GM06990 (cell line): ENCODE measurements at regions not wholly inside any gene's neighbourhood (a gene's known extent, or its start where the extent isn't known, plus 50 kb on each side); places are given as distances from the start of the nearest gene placed in this dataset.

Experiments used
- DNase-seq: peaks from one replicate; pipeline ENCODE4 v3.0.0-alpha.2; 2011; ENCODE audit not compliant: insufficient read length; ENCODE audit errors: extremely low read depth
- H3K27me3 ChIP-seq: replicated peaks from 2 replicates; pipeline ENCODE4 v1.6.0; 2011; ENCODE audit warnings: low read length; ENCODE audit not compliant: control insufficient read depth, insufficient read depth
- H3K36me3 ChIP-seq: 2 replicates; pipeline ENCODE4 v1.5.1; 2011; ENCODE audit warnings: low read length; ENCODE audit not compliant: control insufficient read depth, insufficient read depth
- H3K4me3 ChIP-seq: replicated peaks from 2 replicates; pipeline ENCODE4 v1.5.1; 2011; ENCODE audit warnings: low read depth, mild to moderate bottlenecking, control low read depth, low read length
- TF ChIP-seq, protein P1 (sequence below): IDR thresholded peaks from 2 replicates; pipeline ENCODE4 v1.5.1; 2011; ENCODE audit warnings: low read length, control low read depth, mild to moderate bottlenecking, inconsistent platforms; ENCODE audit not compliant: insufficient read depth, poor library complexity, severe bottlenecking

- Histone ChIP-seq H3K36me3 (no peaks in the 10 kb centered on the region), H3K4me3 (no peak overlapping the region), H3K27me3 (no peaks in the 10 kb centered on the region; the same call in none of the 2 replicates)
- TF ChIP-seq, protein P1, sequence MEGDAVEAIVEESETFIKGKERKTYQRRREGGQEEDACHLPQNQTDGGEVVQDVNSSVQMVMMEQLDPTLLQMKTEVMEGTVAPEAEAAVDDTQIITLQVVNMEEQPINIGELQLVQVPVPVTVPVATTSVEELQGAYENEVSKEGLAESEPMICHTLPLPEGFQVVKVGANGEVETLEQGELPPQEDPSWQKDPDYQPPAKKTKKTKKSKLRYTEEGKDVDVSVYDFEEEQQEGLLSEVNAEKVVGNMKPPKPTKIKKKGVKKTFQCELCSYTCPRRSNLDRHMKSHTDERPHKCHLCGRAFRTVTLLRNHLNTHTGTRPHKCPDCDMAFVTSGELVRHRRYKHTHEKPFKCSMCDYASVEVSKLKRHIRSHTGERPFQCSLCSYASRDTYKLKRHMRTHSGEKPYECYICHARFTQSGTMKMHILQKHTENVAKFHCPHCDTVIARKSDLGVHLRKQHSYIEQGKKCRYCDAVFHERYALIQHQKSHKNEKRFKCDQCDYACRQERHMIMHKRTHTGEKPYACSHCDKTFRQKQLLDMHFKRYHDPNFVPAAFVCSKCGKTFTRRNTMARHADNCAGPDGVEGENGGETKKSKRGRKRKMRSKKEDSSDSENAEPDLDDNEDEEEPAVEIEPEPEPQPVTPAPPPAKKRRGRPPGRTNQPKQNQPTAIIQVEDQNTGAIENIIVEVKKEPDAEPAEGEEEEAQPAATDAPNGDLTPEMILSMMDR: no peak
- DNase-seq: no peak
Measured at GRCh38 chr20:57901526-57901925, 191.7 kb upstream of the PMEPA1 start.

DNA sequence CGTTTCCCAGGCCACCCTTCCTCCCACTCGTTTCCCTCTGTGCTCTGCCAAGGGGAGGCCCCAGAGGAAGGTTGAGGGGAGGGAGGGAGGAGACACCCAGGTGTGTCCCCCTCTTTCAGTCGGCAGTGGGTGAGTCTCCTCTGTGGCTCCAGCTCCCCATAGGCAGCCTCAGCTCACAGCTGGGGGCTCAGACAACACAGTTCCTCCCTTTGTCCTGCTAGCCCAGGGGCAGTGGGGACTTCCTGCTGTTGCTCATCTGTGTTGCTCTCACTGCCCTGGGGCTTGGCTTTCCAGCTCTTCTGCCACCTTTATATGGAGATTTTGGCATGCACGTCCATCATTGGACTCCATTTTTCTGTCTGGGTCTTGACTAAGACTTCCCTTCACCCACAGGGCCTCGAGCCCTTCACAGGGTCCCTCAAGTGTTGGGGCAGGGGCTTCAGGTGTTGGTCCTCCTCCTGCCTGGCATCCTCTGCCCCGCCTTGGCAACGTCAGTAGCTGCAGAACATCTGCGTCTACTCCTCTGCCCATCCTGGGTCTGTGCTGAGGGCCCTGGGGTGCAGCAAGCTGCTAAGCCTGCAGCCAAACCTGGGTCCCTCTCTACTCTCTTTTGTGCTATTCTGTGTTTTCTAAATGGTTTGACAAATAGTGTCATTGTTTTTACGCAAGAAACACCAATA, 190.6 kb upstream of the PMEPA1 start:
- no peaks in the 10 kb centered on the region; the same call in none of the 2 replicates for H3K27me3 ChIP-seq
- DNase-seq: no peak
- H3K4me3 ChIP-seq: no peak overlapping the region
- H3K36me3 ChIP-seq: no peaks in the 10 kb centered on the region
- TF ChIP-seq, protein P1: no peak

DNA sequence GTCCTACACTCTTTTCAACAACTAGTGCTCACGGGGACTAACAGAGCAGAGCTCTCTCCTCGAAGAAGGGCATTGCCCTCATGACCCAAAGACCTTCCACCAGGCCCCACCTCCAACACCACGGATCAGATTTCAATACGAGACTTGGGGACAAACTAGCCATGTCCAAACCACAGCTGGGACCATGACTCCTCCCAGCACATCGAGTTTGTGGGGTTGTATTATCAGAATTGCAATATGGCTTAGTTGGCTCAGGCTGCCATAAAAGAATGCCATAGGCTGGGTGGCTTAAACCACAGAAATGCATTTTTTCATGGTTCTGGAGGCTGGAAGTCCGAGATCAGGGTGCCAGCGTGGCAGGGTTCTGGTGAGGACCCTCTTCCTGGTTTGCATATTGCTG, 189.7 kb upstream of the PMEPA1 start:
- H3K27me3 ChIP-seq: no peaks in the 10 kb centered on the region; the same call in none of the 2 replicates
- no peak for DNase-seq
- no peaks in the 10 kb centered on the region for H3K36me3 ChIP-seq
- no peak overlapping the region for H3K4me3 ChIP-seq
- TF ChIP-seq, protein P1: no peak

GRCh38 chr20:57898332-57898731, 188.5 kb upstream of the PMEPA1 start:
- Histone ChIP-seq H3K4me3 (no peak overlapping the region), H3K36me3 (no peaks in the 10 kb centered on the region), H3K27me3 (no peaks in the 10 kb centered on the region; the same call in none of the 2 replicates)
- no peak for DNase-seq
- TF ChIP-seq, protein P1: no peak

GRCh38 chr20:57897891-57898290, 188.1 kb upstream of the PMEPA1 start:
- no peaks in the 10 kb centered on the region for H3K36me3 ChIP-seq
- H3K27me3 ChIP-seq: no peaks in the 10 kb centered on the region; the same call in none of the 2 replicates
- no peak overlapping the region for H3K4me3 ChIP-seq
- TF ChIP-seq, protein P1: no peak
- DNase-seq: no peak
